HUES64 (cell line): ENCODE measurements at regions not wholly inside any gene's neighbourhood (a gene's known extent, or its start where the extent isn't known, plus 50 kb on each side); places are given as distances from the start of the nearest gene placed in this dataset.

Experiments
- H3K27ac ChIP-seq: 2 replicates; pipeline ENCODE4 v1.7.0; 2013; ENCODE audit warnings: low read depth, low read length, inconsistent platforms
- H3K27me3 ChIP-seq: 2 replicates; pipeline ENCODE4 v1.6.1; 2013; ENCODE audit warnings: mild to moderate bottlenecking, low read length; ENCODE audit not compliant: insufficient read depth
- H3K36me3 ChIP-seq: 2 replicates; pipeline ENCODE4 v1.6.1; 2013; ENCODE audit warnings: mild to moderate bottlenecking, low read length; ENCODE audit not compliant: insufficient read depth
- H3K4me1 ChIP-seq: 2 replicates; pipeline ENCODE4 v1.6.1; 2013; ENCODE audit warnings: mild to moderate bottlenecking, low read length, moderate library complexity; ENCODE audit not compliant: insufficient read depth
- H3K4me3 ChIP-seq: 2 replicates; pipeline ENCODE4 v1.5.1; 2013; ENCODE audit warnings: mild to moderate bottlenecking, low read length, moderate library complexity
- H3K9ac ChIP-seq: 2 replicates; pipeline ENCODE4 v1.6.1; 2013; ENCODE audit warnings: mild to moderate bottlenecking, low read depth, low read length
- H3K9me3 ChIP-seq: 2 replicates; pipeline ENCODE4 v1.6.1; 2013; ENCODE audit warnings: low read depth, low read length; ENCODE audit not compliant: insufficient read depth
- WGBS: fragments of 150-250, 120-280 bp; methylation state at CpG from one replicate; pipeline ENCODE4 v1.1.7; 2013; ENCODE audit warnings: missing lambda C conversion rate; 5-methylcytosine and 5-hydroxymethylcytosine counted together

DNA sequence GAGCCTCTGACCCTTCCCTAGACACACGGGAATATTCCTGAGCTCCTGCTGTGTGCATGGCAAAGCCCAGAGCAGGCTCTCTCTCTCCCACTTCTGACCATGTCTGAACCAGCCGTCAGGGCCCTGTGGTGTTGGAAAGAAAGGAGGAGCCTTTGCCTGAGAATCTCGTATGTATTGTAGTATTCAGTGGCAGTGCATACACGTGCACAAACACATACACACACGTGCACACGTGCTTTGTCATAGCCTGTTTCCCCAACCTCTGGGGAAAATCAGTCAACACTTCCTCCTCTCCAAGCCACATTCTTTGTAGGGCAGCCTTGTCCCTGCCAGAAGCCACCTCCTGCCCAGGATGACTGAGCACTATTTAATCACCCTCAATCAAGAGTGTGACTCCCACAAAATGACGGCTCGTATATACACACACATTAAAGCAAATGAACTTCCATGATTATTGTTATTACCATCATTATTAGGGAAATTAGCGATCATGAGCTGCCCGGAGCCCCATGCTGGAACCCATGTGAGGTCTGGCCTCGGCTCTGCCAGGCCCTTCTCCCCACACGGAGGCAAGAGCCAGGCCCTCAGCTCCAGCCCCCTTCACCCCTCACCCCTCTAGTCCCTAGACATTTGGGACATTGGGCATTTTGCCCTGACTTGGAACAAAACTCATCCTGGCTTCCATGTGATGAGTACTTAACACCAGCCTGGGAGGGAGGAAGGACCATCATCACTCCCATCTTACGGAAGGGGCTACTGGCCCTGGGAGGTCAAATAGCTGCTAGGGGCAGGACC, 331.9 kb downstream of the NPHP4 start:
- H3K36me3 ChIP-seq, result no peaks in the 10 kb centered on the region
- no peak overlapping the region for H3K4me3 ChIP-seq
- no peaks in the 10 kb centered on the region for H3K4me1 ChIP-seq
- no peaks in the 10 kb centered on the region for H3K27me3 ChIP-seq
- no peak overlapping the region for H3K27ac ChIP-seq
- H3K9ac ChIP-seq, result no peak overlapping the region
- whole genome bisulfite sequencing, result 80% methylated on average over 12 of the region's 13 CpGs
- H3K9me3 ChIP-seq, result no peaks in the 10 kb centered on the region

- Histone ChIP-seq H3K36me3 (no peaks in the 10 kb centered on the region), H3K4me1 (no peaks in the 10 kb centered on the region), H3K27ac (no peak overlapping the region), H3K4me3 (no peak overlapping the region), H3K9me3 (no peaks in the 10 kb centered on the region), H3K9ac (no peak overlapping the region), H3K27me3 (no peaks in the 10 kb centered on the region)
- 89% methylated on average over 3 of the region's 3 CpGs for WGBS
Observed at GRCh38 chr1:5659606-5660005, 332.6 kb downstream of the NPHP4 start.

DNA sequence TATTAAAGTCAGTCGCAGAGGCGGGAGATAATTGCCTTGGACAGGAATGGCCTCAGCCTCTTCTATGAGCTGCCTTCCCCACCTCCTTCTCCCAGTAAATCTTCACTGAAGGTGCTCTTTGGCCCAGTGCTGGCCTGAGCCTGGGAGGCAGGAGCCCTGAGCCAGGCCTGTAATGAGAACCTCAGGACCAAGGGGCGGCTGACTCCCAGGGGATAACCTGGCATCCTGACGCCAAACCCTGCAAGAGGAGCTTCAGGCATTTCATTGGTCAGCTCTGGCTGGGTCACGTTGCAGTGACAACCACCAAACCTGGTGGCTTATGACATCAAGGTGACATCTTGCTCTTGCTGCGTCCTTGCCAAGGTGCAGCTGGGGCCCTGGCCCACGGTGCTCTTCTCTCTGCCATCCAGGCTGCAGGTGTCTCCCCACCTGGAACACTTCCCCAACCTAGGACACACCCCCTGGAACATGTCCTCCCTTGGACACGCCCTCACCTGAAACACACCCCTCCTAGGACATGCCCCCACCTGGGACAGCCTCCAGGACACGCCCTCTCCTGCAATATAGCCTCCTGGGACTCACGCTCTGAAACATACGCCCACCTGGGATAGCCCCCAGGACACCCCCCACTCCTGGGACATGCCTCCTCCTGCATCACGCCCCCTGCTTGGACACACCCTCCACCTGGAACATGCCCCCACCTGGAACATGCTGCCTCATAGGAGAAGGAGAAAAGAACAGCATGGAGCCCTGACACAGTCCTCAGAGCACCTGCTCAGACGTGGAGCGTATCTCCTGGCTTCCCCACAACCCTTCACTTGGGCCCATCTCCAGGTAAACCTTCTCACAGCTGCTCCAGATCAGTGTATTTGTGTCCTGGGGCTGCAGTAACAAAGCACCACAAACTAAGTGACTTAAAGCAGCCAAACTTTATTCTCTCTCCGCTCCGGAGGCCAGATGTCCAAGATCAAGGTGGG, 333.6 kb downstream of the NPHP4 start:
- no peaks in the 10 kb centered on the region for H3K36me3 ChIP-seq
- no peaks in the 10 kb centered on the region for H3K4me1 ChIP-seq
- H3K27ac ChIP-seq, result no peak overlapping the region
- no peak overlapping the region for H3K9ac ChIP-seq
- H3K4me3 ChIP-seq, result no peak overlapping the region
- 85% methylated on average over 16 of the region's 16 CpGs for WGBS
- H3K27me3 ChIP-seq, result no peaks in the 10 kb centered on the region
- no peaks in the 10 kb centered on the region for H3K9me3 ChIP-seq

DNA sequence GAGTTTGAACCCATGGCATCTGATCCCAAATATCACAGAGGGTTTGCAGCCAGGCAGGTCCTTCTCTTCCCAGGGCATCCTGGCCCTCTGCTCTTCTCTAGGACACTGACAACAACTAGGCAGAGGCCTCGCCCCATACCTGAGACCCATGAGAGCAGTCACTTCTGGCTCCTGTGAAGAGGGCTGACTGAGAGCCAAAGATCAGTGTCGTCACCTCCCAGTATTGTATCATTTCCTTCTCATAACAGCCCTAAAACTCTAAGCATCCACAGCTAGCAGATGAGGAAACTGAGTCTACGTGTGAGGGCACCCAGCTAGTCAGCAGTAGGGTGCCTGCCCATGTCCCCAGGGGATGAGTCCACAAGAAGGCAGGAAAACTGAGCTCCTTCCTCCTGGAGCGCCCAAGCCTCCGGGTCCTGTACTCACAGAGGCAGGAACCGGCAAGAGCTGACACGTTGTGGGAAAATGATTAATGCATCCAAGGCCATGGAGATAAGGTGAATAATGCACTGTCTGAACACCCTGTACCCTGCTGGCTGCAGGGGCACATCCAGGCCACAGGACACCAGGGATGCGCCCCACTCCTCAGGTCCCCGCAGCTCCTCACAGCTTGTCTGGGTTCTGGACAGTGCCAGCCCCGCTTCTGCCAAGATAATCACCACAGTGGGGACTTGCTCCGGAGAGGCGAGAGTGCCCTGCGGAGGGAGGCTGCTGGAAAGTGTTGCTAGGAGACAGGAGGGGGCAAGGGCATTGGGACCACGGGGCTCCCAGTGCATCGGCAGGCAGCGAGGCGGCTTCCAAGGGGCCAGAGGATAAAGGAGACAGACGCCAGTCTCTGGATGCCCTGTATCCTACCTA, 340.0 kb downstream of the NPHP4 start:
- no peak overlapping the region for H3K9ac ChIP-seq
- H3K36me3 ChIP-seq, result no peaks in the 10 kb centered on the region
- no peaks in the 10 kb centered on the region for H3K9me3 ChIP-seq
- no peak overlapping the region for H3K27ac ChIP-seq
- 73% methylated on average over 18 of the region's 18 CpGs for WGBS
- H3K27me3 ChIP-seq, result no peaks in the 10 kb centered on the region
- H3K4me3 ChIP-seq, result no peak overlapping the region
- H3K4me1 ChIP-seq, result 0 out of 2 replicates have a peak, but pooled peaks cover 7% of the 10 kb centered on the region

DNA sequence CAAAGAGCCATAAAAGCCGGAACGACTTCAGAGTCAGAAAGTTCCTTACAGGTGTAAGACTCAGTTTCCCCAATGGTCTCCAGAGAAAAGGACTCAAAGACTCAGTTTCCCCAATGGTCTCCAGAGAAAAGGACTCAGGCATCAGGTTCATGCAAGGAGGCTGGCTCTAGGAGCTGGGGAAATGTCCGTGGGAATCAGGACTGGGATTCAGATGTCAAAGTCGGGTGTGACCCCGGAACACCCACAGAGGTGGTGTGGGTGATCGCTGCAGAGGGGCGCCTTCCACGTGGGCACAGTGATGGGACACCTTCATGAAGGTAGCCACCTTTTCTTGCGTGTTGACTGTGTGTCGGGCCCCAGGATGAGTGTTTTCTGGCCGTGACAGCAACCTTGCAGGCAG, 340.8 kb downstream of the NPHP4 start:
- no peak overlapping the region for H3K4me3 ChIP-seq
- 94% methylated on average over 11 of the region's 11 CpGs for WGBS
- H3K9me3 ChIP-seq, result no peaks in the 10 kb centered on the region
- H3K27ac ChIP-seq, result no peak overlapping the region
- peaks cover 12% of the 10 kb centered on the region; the same call in 1 of the 2 replicates for H3K4me1 ChIP-seq
- H3K9ac ChIP-seq, result no peak overlapping the region
- H3K36me3 ChIP-seq, result no peaks in the 10 kb centered on the region
- H3K27me3 ChIP-seq, result no peaks in the 10 kb centered on the region

- Histone ChIP-seq H3K27me3 (no peaks in the 10 kb centered on the region), H3K4me3 (no peak overlapping the region), H3K9ac (no peak overlapping the region), H3K4me1 (peaks cover 12% of the 10 kb centered on the region; the same call in 1 of the 2 replicates), H3K27ac (no peak overlapping the region), H3K9me3 (no peaks in the 10 kb centered on the region), H3K36me3 (no peaks in the 10 kb centered on the region)
- 90% methylated on average over 13 of the region's 13 CpGs for WGBS
Observed at GRCh38 chr1:5651027-5651410, 341.2 kb downstream of the NPHP4 start.

GRCh38 chr1:5650283-5651026, 341.8 kb downstream of the NPHP4 start:
- Histone ChIP-seq H3K4me1 (peaks cover 12% of the 10 kb centered on the region; the same call in 1 of the 2 replicates), H3K9ac (no peak overlapping the region), H3K27ac (no peak overlapping the region), H3K36me3 (no peaks in the 10 kb centered on the region), H3K4me3 (no peak overlapping the region), H3K9me3 (no peaks in the 10 kb centered on the region), H3K27me3 (no peaks in the 10 kb centered on the region)
- 91% methylated on average over 20 of the region's 22 CpGs for WGBS

GRCh38 chr1:5649795-5650194, 342.4 kb downstream of the NPHP4 start:
- peaks cover 12% of the 10 kb centered on the region; the same call in 1 of the 2 replicates for H3K4me1 ChIP-seq
- H3K9me3 ChIP-seq, result no peaks in the 10 kb centered on the region
- H3K36me3 ChIP-seq, result no peaks in the 10 kb centered on the region
- no peaks in the 10 kb centered on the region for H3K27me3 ChIP-seq
- H3K9ac ChIP-seq, result no peak overlapping the region
- H3K27ac ChIP-seq, result no peak overlapping the region
- 94% methylated on average over 5 of the region's 5 CpGs for WGBS
- H3K4me3 ChIP-seq, result no peak overlapping the region

GRCh38 chr1:5649166-5649551, 343.1 kb downstream of the NPHP4 start:
- WGBS, result 90% methylated on average over 4 of the region's 4 CpGs
- H3K9me3 ChIP-seq, result no peaks in the 10 kb centered on the region
- H3K4me1 ChIP-seq, result peaks cover 12% of the 10 kb centered on the region; the same call in 1 of the 2 replicates
- H3K9ac ChIP-seq, result no peak overlapping the region
- H3K36me3 ChIP-seq, result no peaks in the 10 kb centered on the region
- no peak overlapping the region for H3K4me3 ChIP-seq
- no peak overlapping the region for H3K27ac ChIP-seq
- H3K27me3 ChIP-seq, result no peaks in the 10 kb centered on the region

DNA sequence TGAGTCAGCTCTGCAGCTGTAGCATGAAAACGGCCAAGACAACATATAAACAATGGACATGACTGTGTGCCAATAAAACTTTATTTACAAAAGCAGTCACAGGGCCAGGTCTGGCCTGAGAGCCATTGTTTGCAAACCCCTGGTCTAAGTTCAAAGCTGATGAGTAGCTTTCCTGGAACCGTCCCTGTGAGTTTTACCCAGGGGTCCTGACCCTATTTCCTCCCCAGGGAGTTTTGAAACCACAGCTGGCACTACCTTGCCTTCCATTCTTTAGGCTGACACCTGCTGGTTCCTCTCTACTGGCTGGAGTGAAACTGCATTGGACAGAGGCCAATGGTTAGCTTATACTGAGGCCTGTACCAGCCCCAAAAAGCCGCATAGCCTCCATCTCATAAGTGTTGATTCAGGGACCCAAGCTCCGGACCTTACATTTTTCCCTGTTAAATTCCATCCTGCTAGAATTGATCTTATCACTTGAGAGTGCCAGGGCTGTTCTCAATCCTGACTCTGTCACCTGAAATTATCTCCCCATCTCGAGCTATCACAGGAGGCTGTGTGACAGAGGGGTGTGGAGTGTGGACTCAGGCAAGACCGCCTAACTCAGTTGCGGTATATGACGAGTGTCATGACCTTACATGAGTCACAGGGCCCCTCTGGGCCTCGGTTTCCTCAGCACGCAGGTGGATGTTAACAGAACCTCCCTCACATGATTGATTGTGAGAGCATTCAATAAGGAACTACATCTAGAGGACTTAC, 343.6 kb downstream of the NPHP4 start:
- Histone ChIP-seq H3K9me3 (no peaks in the 10 kb centered on the region), H3K27ac (no peak overlapping the region), H3K27me3 (no peaks in the 10 kb centered on the region), H3K9ac (no peak overlapping the region), H3K4me3 (no peak overlapping the region), H3K36me3 (no peaks in the 10 kb centered on the region), H3K4me1 (peaks cover 12% of the 10 kb centered on the region; the same call in 1 of the 2 replicates)
- WGBS, result 90% methylated on average over 10 of the region's 10 CpGs
